DMS153 treated with DMSO at 0.1 percent for 48 hours (cell line): ENCODE measurements at regions not wholly inside any gene's neighbourhood (a gene's known extent, or its start where the extent isn't known, plus 50 kb on each side); places are given as distances from the start of the nearest gene placed in this dataset.

Experiments
- DNase-seq: peaks from one replicate; lab custom pipeline; 2025; ENCODE audit not compliant: unreplicated experiment; lab: John Stamatoyannopoulos, UW

- DNase-seq: peak; percentile 74
Observed at GRCh38 chr2:177147093-177147694, 65.4 kb upstream of the HNRNPA3 start.

DNA sequence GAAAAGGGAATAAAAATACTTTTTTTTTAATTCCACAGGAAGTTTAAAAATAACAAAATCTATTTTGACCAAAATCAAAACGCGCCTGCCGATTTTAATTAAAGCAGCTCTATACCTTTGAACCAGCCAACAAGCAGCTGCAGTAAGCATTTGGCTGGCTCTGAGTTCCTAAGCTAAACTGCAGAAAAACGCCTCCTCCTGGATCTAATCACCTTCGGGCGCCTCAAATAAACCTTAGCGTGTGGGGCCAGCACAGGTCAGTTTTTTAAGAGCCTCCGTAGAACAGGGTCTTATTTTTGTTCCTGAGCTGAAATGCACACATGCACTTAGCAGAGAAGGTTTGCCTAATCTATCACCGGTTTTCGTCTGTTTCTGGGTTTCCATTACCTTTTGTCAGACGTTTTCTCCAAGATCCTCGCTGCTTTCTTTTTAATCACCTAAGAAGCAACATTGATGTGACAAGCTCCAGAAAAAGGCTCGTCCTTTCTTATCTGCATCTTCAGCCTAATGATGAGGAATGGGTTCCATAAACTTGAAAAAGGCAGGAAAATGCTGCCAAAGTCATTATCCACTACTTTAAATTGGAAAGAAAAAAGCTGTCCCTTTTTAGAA is 64.7 kb upstream of the HNRNPA3 start:
- no peak for DNase-seq

GRCh38 chr2:177148477-177149154 is 64.0 kb upstream of the HNRNPA3 start:
- peak; percentile 50 for DNase-seq

- no peak for DNase-seq
Observed at GRCh38 chr2:177149155-177149503, 63.5 kb upstream of the HNRNPA3 start.

- no peak for DNase-seq
Observed at GRCh38 chr2:177153805-177154204, 58.8 kb upstream of the HNRNPA3 start.

- no peak for DNase-seq
Observed at GRCh38 chr2:177154809-177155208, 57.8 kb upstream of the HNRNPA3 start.

DNA sequence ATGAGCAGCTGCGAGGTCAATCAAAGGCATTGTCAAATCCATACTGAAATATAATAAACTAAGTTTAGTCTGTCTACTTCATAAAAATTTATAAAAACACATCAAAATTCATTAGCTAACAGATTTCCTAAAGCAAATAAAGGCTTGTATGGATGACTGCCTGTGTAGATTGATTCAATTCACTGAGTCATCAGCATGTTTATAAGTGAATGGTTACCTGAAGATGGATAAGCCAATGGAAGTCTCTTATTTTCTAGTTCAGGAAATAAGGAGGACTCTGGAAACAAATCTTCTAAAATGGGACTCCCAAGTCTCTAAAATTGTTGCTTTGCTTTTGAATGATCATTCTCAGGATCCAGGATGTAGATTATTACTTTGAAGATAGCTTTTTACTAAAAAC is 57.0 kb upstream of the HNRNPA3 start:
- no peak for DNase-seq

GRCh38 chr2:177161741-177162460 is 50.7 kb upstream of the HNRNPA3 start:
- DNase-seq: peak; percentile 24
